ENCODE measurements at regions not wholly inside any gene's neighbourhood (a gene's known extent, or its start where the extent isn't known, plus 50 kb on each side); places are given as distances from the start of the nearest gene placed in this dataset.

DNA sequence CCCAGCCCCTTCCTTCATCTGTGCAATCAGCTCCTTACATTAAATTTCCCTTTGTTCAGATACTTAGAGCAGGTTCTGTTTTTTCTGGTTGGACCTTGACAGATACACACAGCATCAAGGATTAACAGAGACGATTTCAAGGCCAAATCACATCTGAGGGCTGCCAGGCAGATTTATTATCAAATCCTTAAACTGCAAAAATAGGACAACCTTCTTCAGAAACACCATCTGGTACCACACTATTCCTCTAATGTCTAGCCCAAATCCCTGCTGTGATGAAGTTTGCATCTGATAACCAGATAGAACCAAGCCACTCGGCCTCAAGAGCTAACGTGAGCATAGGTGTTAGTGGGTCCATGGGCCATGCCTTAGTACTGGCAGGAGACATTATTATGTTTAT is 250.7 kb upstream of the PROK2 start:
- H3K27me3 Mint-ChIP-seq (ENCODE audit: low read depth in 2 of 2): peaks cover 15 to 29% of the 10 kb centered on the region in 2 donors
- Histone ChIP-seq H3K36me3 (ENCODE audit: control insufficient read depth, insufficient read depth, low read length) (no peaks in the 10 kb centered on the region), H3K27me3 (ENCODE audit: control insufficient read depth, insufficient read depth, low read length) (no peaks in the 10 kb centered on the region), H3K9me3 (ENCODE audit: control insufficient read depth, insufficient read depth, low read length) (no peaks in the 10 kb centered on the region), H3K4me3 (ENCODE audit: low read length) (no peak overlapping the region), H3K4me1 (ENCODE audit: control insufficient read depth, insufficient read depth, low read length) (no peaks in the 10 kb centered on the region), H3K27ac (ENCODE audit: low read length) (no peak overlapping the region)
- no peaks in the 10 kb centered on the region for H3K36me3 Mint-ChIP-seq
- H3K4me1 Mint-ChIP-seq: peaks cover 0 to 4% of the 10 kb centered on the region in 2 donors
- 91% methylated on average over 3 of the region's 3 CpGs for WGBS (ENCODE audit: insufficient coverage)
- intact Hi-C loops (cut with micrococcal nuclease): no loop called here
- no peak overlapping the region for H3K27ac Mint-ChIP-seq
- ATAC-seq (no peak), DNase-seq (no peak)
- H3K9me3 Mint-ChIP-seq: peaks cover 3% of the 10 kb centered on the region in 2 donors
- H3K4me3 Mint-ChIP-seq: no peak overlapping the region
- TF ChIP-seq, protein P1, sequence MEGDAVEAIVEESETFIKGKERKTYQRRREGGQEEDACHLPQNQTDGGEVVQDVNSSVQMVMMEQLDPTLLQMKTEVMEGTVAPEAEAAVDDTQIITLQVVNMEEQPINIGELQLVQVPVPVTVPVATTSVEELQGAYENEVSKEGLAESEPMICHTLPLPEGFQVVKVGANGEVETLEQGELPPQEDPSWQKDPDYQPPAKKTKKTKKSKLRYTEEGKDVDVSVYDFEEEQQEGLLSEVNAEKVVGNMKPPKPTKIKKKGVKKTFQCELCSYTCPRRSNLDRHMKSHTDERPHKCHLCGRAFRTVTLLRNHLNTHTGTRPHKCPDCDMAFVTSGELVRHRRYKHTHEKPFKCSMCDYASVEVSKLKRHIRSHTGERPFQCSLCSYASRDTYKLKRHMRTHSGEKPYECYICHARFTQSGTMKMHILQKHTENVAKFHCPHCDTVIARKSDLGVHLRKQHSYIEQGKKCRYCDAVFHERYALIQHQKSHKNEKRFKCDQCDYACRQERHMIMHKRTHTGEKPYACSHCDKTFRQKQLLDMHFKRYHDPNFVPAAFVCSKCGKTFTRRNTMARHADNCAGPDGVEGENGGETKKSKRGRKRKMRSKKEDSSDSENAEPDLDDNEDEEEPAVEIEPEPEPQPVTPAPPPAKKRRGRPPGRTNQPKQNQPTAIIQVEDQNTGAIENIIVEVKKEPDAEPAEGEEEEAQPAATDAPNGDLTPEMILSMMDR (IDR thresholded peaks at IDR 0.05): no peak

DNA sequence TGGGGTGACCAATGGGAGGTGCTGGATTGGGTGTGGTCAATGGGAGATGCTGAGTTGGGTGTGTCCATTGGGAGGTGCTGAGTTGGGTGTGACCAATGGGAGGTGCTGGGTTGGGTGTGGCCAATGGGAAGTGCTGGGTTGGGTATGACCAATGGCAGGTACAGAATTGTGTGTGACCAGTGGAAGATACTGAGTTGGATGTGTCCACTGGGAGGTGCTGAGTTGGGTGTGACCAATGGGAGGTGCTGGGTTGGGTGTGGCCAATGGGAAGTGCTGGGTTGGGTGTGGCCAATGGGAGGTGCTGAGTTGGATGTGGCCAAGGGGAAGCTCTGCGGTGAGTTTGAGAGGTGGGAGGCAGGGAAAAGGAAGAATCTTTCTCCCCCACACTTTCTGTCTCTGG is 250.0 kb upstream of the PROK2 start:
- no CpG with 5 or more reads among the region's 1 CpG for WGBS (ENCODE audit: insufficient coverage)
- Histone ChIP-seq H3K4me1 (ENCODE audit: control insufficient read depth, insufficient read depth, low read length) (no peaks in the 10 kb centered on the region), H3K4me3 (ENCODE audit: low read length) (no peak overlapping the region), H3K27ac (ENCODE audit: low read length) (no peak overlapping the region), H3K36me3 (ENCODE audit: control insufficient read depth, insufficient read depth, low read length) (no peaks in the 10 kb centered on the region), H3K9me3 (ENCODE audit: control insufficient read depth, insufficient read depth, low read length) (no peaks in the 10 kb centered on the region), H3K27me3 (ENCODE audit: control insufficient read depth, insufficient read depth, low read length) (no peaks in the 10 kb centered on the region)
- DNase-seq (no peak), ATAC-seq (no peak)
- H3K36me3 Mint-ChIP-seq: no peaks in the 10 kb centered on the region
- intact Hi-C loops (cut with micrococcal nuclease): no loop called here
- H3K9me3 Mint-ChIP-seq: peaks cover 3% of the 10 kb centered on the region in 2 donors
- H3K27ac Mint-ChIP-seq: no peak overlapping the region
- H3K4me1 Mint-ChIP-seq: peaks cover 0 to 4% of the 10 kb centered on the region in 2 donors
- TF ChIP-seq, protein P1 (IDR thresholded peaks at IDR 0.05): no peak
- no peak overlapping the region for H3K4me3 Mint-ChIP-seq
- H3K27me3 Mint-ChIP-seq (ENCODE audit: low read depth in 2 of 2): peaks cover 13 to 23% of the 10 kb centered on the region in 2 donors

DNA sequence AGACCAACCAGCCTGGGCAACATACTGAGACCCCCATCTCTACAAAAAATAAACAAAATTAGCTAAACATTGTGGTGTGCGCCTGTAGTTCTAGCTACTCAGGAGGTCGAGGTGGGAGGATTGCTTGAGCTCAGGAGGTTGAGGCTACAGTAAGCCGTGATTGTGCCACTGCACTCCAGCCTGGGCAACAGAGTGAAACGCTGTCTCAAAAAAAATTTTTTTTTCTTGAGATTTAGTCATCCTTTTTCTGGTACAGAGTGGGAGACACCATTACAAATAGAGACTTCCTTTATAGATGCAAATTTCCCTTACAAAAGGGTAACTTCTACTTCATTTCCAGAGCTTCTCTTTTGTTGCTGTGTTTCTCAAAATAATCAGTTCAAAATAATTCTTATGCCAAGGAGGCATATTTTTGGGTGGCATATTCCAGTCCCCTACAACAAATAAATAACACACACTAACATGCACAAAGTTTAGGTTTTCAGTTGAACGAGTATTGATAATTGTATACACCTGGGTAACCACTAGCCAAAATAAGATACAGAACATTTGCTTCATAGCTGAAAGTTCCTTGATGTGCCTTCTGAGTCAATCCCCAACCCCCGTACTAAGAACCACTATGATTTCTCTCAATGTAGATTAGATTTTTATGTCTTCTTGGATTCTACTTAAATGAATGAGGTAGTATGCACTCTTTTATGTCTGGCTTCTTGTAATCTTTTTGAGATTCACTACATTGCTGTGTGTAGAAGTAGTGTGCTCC is 248.9 kb upstream of the PROK2 start:
- DNase-seq: no peak
- Histone ChIP-seq H3K4me3 (ENCODE audit: low read length) (no peak overlapping the region), H3K36me3 (ENCODE audit: control insufficient read depth, insufficient read depth, low read length) (no peaks in the 10 kb centered on the region), H3K27ac (ENCODE audit: low read length) (no peak overlapping the region), H3K27me3 (ENCODE audit: control insufficient read depth, insufficient read depth, low read length) (no peaks in the 10 kb centered on the region), H3K9me3 (ENCODE audit: control insufficient read depth, insufficient read depth, low read length) (no peaks in the 10 kb centered on the region), H3K4me1 (ENCODE audit: control insufficient read depth, insufficient read depth, low read length) (no peaks in the 10 kb centered on the region)
- peaks cover 0 to 4% of the 10 kb centered on the region in 2 donors for H3K4me1 Mint-ChIP-seq
- H3K4me3 Mint-ChIP-seq: no peak overlapping the region
- no peak for ATAC-seq
- H3K36me3 Mint-ChIP-seq: no peaks in the 10 kb centered on the region
- intact Hi-C loops (cut with micrococcal nuclease): no loop called here
- TF ChIP-seq, protein P1 (IDR thresholded peaks at IDR 0.05): no peak
- WGBS (ENCODE audit: insufficient coverage): 87% methylated on average over 5 of the region's 6 CpGs
- peaks cover 11 to 21% of the 10 kb centered on the region in 2 donors for H3K27me3 Mint-ChIP-seq (ENCODE audit: low read depth in 2 of 2)
- no peak overlapping the region for H3K27ac Mint-ChIP-seq
- peaks cover 3% of the 10 kb centered on the region in 2 donors for H3K9me3 Mint-ChIP-seq
